WERI-Rb-1 (cell line): ENCODE measurements at regions not wholly inside any gene's neighbourhood (a gene's known extent, or its start where the extent isn't known, plus 50 kb on each side); places are given as distances from the start of the nearest gene placed in this dataset.

Experiments used
- DNase-seq: peaks from one replicate; pipeline ENCODE4 v3.0.0-alpha.2; 2020
- H3K27ac ChIP-seq: fragments of 250-450 bp; sonication (Bioruptor Pico); 2 replicates; pipeline ENCODE4 v1.5.1; 2020; ENCODE audit warnings: mild to moderate bottlenecking, moderate library complexity
- H3K27me3 ChIP-seq: fragments of 250-450 bp; sonication (Bioruptor Pico); 2 replicates; pipeline ENCODE4 v1.5.1; 2021; ENCODE audit warnings: mild to moderate bottlenecking, low read depth, moderate library complexity; ENCODE audit not compliant: insufficient read depth, severe bottlenecking
- H3K36me3 ChIP-seq: fragments of 250-450 bp; sonication (Bioruptor Pico); 2 replicates; pipeline ENCODE4 v1.5.1; 2020; ENCODE audit warnings: mild to moderate bottlenecking, moderate library complexity
- H3K4me3 ChIP-seq: 2 replicates; pipeline ENCODE4 v1.5.1; 2011; ENCODE audit warnings: low read depth, mild to moderate bottlenecking, control low read depth, low read length
- H3K9me3 ChIP-seq: fragments of 250-450 bp; sonication (Bioruptor Pico); 2 replicates; pipeline ENCODE4 v1.5.1; 2021; ENCODE audit warnings: mild to moderate bottlenecking, moderate library complexity; ENCODE audit not compliant: severe bottlenecking
- TF ChIP-seq, protein P1 (sequence below): IDR thresholded peaks from 2 replicates; pipeline ENCODE4 v1.5.1; 2011; ENCODE audit warnings: low read depth, mild to moderate bottlenecking, control low read depth, inconsistent platforms, low read length

DNA sequence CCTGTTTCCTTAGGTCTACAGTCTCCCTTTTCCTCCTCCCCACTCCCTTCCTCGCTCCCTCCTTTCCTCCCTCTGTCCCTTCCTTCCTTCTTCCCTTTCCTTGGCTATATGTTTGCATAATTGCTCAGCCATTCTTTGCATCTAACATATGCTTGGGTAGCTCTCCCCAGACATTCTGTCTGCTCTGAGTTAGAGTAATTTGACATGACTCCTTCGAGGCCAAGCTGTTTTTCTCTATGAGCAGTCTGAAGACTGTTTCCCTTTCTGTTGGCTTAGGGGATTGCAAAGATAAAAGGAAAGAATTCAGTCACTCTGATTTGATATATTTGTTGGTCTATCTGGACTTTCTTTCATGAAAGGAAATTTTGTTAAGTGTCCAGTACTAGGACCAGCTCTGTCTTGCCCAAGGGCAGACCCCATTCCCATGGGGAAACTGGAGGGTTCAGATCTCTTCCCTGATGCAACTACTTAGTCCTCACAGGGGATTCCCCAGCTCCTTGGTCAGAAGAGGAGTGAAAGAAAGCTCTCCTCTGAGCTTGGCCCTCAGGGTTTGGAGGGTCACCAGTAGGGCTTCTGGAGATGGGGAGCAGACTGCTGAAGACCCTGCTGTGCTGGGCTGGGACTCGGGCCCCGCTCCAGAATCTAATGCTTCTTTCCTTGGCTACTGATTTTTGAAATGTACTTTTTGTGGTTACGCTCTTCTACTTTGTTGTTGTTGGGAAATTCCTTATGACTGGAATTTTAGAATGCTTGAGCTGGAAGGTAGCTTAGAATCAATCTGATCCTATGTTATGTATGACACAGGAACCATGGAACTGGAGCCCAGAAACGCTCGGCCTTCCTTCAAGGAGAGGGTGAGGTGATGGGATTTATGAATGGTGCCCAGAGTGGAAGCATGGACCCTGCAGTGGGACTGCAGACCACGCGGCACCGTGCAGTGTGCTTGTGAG is 63.7 kb upstream of the SLC22A23 start:
- no peak for DNase-seq
- TF ChIP-seq, protein P1, sequence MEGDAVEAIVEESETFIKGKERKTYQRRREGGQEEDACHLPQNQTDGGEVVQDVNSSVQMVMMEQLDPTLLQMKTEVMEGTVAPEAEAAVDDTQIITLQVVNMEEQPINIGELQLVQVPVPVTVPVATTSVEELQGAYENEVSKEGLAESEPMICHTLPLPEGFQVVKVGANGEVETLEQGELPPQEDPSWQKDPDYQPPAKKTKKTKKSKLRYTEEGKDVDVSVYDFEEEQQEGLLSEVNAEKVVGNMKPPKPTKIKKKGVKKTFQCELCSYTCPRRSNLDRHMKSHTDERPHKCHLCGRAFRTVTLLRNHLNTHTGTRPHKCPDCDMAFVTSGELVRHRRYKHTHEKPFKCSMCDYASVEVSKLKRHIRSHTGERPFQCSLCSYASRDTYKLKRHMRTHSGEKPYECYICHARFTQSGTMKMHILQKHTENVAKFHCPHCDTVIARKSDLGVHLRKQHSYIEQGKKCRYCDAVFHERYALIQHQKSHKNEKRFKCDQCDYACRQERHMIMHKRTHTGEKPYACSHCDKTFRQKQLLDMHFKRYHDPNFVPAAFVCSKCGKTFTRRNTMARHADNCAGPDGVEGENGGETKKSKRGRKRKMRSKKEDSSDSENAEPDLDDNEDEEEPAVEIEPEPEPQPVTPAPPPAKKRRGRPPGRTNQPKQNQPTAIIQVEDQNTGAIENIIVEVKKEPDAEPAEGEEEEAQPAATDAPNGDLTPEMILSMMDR, result no peak
- no peak overlapping the region for H3K27ac ChIP-seq
- H3K36me3 ChIP-seq, result no peaks in the 10 kb centered on the region
- no peak overlapping the region for H3K4me3 ChIP-seq
- peaks cover 7% of the 10 kb centered on the region for H3K9me3 ChIP-seq
- H3K27me3 ChIP-seq, result no peaks in the 10 kb centered on the region

GRCh38 chr6:3518356-3519190 is 61.7 kb upstream of the SLC22A23 start:
- TF ChIP-seq, protein P1, result no peak
- Histone ChIP-seq H3K27ac (peak overlapping the region; percentile 52), H3K36me3 (no peaks in the 10 kb centered on the region), H3K27me3 (no peaks in the 10 kb centered on the region), H3K4me3 (no peak overlapping the region), H3K9me3 (peaks cover 7% of the 10 kb centered on the region)
- no peak for DNase-seq

DNA sequence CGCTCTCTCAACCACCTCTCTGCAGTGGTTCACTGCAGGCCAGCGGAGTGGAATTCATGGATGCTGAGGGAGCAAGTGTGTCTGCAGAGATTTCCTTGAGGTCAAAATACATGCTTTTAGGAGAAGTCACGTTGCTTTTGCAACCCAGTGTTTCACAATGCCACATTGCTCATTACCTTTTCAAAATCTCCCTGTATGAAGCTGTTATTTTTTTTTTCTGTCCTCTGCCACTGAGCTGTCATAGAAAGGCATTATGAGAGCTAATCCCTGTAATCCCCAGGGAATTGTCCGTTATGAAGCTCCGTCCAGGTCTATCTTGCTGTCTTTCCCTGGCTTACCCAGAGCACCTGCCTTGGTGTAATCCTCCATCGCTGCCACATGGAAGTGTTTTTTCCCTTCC is 60.5 kb upstream of the SLC22A23 start:
- DNase-seq, result peak; percentile 85
- H3K27ac ChIP-seq, result peak overlapping the region; percentile 52; the same call in 1 of the 2 replicates
- peaks cover 7% of the 10 kb centered on the region for H3K9me3 ChIP-seq
- H3K36me3 ChIP-seq, result no peaks in the 10 kb centered on the region
- H3K27me3 ChIP-seq, result no peaks in the 10 kb centered on the region
- no peak overlapping the region for H3K4me3 ChIP-seq
- TF ChIP-seq, protein P1, result peak; percentile 25; the same call in 1 of the 2 replicates

DNA sequence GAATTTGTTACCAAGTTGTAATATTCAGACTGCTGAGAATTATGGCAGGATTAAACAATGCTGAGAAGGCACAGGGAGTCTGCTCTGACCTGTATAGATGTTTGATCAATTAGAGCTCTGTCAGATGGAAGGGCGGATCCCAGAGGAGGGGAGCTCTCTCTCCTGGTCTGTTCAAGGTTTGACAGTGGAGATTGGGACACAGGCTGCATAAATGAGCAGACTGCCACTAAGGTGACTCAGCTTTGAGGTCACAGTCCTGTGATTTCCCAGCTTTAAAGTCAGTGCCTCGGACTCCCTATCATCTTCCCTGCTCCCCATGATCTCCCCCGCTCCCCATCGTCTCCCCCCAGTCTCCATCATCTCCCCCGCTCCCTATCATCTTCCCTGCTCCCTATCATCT is 59.2 kb upstream of the SLC22A23 start:
- H3K9me3 ChIP-seq, result no peaks in the 10 kb centered on the region
- H3K27ac ChIP-seq, result no peak overlapping the region
- TF ChIP-seq, protein P1, result no peak
- no peaks in the 10 kb centered on the region for H3K27me3 ChIP-seq
- no peak overlapping the region for H3K4me3 ChIP-seq
- DNase-seq, result peak; percentile 77
- no peaks in the 10 kb centered on the region for H3K36me3 ChIP-seq

DNA sequence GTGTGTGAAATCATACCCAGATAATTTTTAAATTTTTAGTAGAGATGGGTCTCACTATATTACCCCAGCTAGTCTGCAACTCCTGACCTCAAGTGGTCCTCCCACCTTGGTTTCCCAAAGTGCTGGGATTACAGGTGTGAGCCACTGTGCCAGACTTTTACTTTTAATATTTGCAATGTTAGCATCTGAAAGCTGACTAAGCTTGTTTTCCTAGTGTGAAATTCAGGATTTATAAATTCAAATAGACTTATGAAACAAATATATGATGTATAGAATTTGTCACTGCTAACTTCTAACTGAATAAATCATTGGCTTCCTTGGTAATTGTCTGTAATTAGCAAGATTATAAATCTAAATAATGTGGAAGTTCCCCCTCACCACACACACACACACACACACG is 58.8 kb upstream of the SLC22A23 start:
- no peaks in the 10 kb centered on the region for H3K27me3 ChIP-seq
- no peak overlapping the region for H3K27ac ChIP-seq
- H3K36me3 ChIP-seq, result no peaks in the 10 kb centered on the region
- no peak overlapping the region for H3K4me3 ChIP-seq
- no peaks in the 10 kb centered on the region for H3K9me3 ChIP-seq
- TF ChIP-seq, protein P1, result no peak
- DNase-seq, result no peak
